Stimulated activated CD8-positive, alpha-beta memory T cell treated with anti-CD3 and anti-CD28 coated beads, Interleukin-15, amount 100 ng/mL, for 48 hours (primary cell): ENCODE measurements at regions not wholly inside any gene's neighbourhood (a gene's known extent, or its start where the extent isn't known, plus 50 kb on each side); places are given as distances from the start of the nearest gene placed in this dataset.

Experiments used
- DNase-seq, 2 donors: peaks; one replicate each; pipeline ENCODE4 v3.0.0-alpha.2; 2020; ENCODE audit warnings: low read depth in 2 of 2

- no peak for DNase-seq
Observed at GRCh38 chr10:93178226-93178625, 104.5 kb downstream of the CYP26A1 start.

GRCh38 chr10:93180482-93180931 is 106.8 kb downstream of the CYP26A1 start:
- DNase-seq, result no peak

- DNase-seq, result no peak
Observed at GRCh38 chr10:93181271-93182048, 107.8 kb downstream of the CYP26A1 start.

- DNase-seq, result no peak
Observed at GRCh38 chr10:93182049-93182327, 108.3 kb downstream of the CYP26A1 start.

GRCh38 chr10:93182790-93183189 is 109.1 kb downstream of the CYP26A1 start:
- DNase-seq, result no peak

GRCh38 chr10:93186653-93187052 is 113.0 kb downstream of the CYP26A1 start:
- DNase-seq, result no peak

GRCh38 chr10:93189944-93190343 is 116.3 kb downstream of the CYP26A1 start:
- no peak for DNase-seq

- no peak for DNase-seq
Observed at GRCh38 chr10:93190372-93190771, 116.7 kb downstream of the CYP26A1 start.

- no peak for DNase-seq
Observed at GRCh38 chr10:93193906-93194305, 120.2 kb downstream of the CYP26A1 start.

- no peak for DNase-seq
Observed at GRCh38 chr10:93198401-93199131, 124.9 kb downstream of the CYP26A1 start.

- DNase-seq, result no peak
Observed at GRCh38 chr10:93199191-93199751, 125.6 kb downstream of the CYP26A1 start.

GRCh38 chr10:93204494-93205485 is 131.1 kb downstream of the CYP26A1 start:
- no peak for DNase-seq

- DNase-seq, result no peak
Observed at GRCh38 chr10:93206652-93207051, 133.0 kb downstream of the CYP26A1 start.

- DNase-seq, result no peak
Observed at GRCh38 chr10:93208717-93209464, 135.2 kb downstream of the CYP26A1 start.

- DNase-seq, result no peak
Observed at GRCh38 chr10:93211991-93212390, 138.3 kb downstream of the CYP26A1 start.

GRCh38 chr10:93215312-93215711 is 141.6 kb downstream of the CYP26A1 start:
- DNase-seq, result no peak

- DNase-seq, result no peak
Observed at GRCh38 chr10:93216341-93216985, 142.8 kb downstream of the CYP26A1 start.

GRCh38 chr10:93218386-93218785 is 144.7 kb downstream of the CYP26A1 start:
- no peak for DNase-seq

GRCh38 chr10:93219347-93219746 is 145.7 kb downstream of the CYP26A1 start:
- DNase-seq, result no peak
